Activated T-cell treated with anti-CD3 and anti-CD28 coated beads, Interleukin-2, amount 50 U/mL, for 24 hours (primary cell): ENCODE measurements at regions not wholly inside any gene's neighbourhood (a gene's known extent, or its start where the extent isn't known, plus 50 kb on each side); places are given as distances from the start of the nearest gene placed in this dataset.
"Not testable (repeated sequence)": the region's sequence is repeated elsewhere in the genome, so short reads cannot be mapped to it uniquely, and the experiment has no call there.

Experiments
- DNase-seq: peaks from one replicate; pipeline ENCODE4 v3.0.0-alpha.2; 2020
- H3K27ac Mint-ChIP-seq: 2 replicates; pipeline ENCODE4 v1.8.0; 2020; ENCODE audit warnings: mild to moderate bottlenecking, mixed read lengths
- H3K27me3 Mint-ChIP-seq: 2 replicates; pipeline ENCODE4 v1.8.0; 2020; ENCODE audit warnings: mixed read lengths
- H3K36me3 Mint-ChIP-seq: 2 replicates; pipeline ENCODE4 v1.8.0; 2020; ENCODE audit warnings: low read depth, mixed read lengths
- H3K4me1 Mint-ChIP-seq: 2 replicates; pipeline ENCODE4 v1.8.0; 2020; ENCODE audit warnings: low read depth, mixed read lengths
- H3K4me3 Mint-ChIP-seq: 2 replicates; pipeline ENCODE4 v1.8.0; 2020; ENCODE audit warnings: mild to moderate bottlenecking, moderate library complexity, mixed read lengths
- H3K9me3 Mint-ChIP-seq: 2 replicates; pipeline ENCODE4 v1.8.0; 2020; ENCODE audit warnings: mixed read lengths

GRCh38 chr12:131507881-131508280, 203.0 kb upstream of the SFSWAP start:
- H3K27me3 Mint-ChIP-seq, result no peaks in the 10 kb centered on the region
- no peak overlapping the region for H3K4me3 Mint-ChIP-seq
- no peak for DNase-seq
- H3K36me3 Mint-ChIP-seq, result no peaks in the 10 kb centered on the region
- H3K9me3 Mint-ChIP-seq, result no peaks in the 10 kb centered on the region
- no peak overlapping the region for H3K27ac Mint-ChIP-seq
- peaks cover 20% of the 10 kb centered on the region for H3K4me1 Mint-ChIP-seq

- Mint-ChIP-seq H3K4me3 (no peak overlapping the region), H3K9me3 (no peaks in the 10 kb centered on the region), H3K27me3 (no peaks in the 10 kb centered on the region), H3K36me3 (no peaks in the 10 kb centered on the region), H3K4me1 (peaks cover 20% of the 10 kb centered on the region), H3K27ac (no peak overlapping the region)
- DNase-seq, result no peak
These were observed 201.2 kb upstream of the SFSWAP start for GRCh38 chr12:131509701-131510100.

GRCh38 chr12:131510431-131510830, 200.5 kb upstream of the SFSWAP start:
- Mint-ChIP-seq H3K27ac (no peak overlapping the region), H3K4me3 (no peak overlapping the region), H3K36me3 (no peaks in the 10 kb centered on the region), H3K9me3 (peaks cover 6% of the 10 kb centered on the region), H3K27me3 (no peaks in the 10 kb centered on the region), H3K4me1 (peaks cover 20% of the 10 kb centered on the region)
- DNase-seq, result no peak

GRCh38 chr12:131511391-131511802, 199.5 kb upstream of the SFSWAP start:
- Mint-ChIP-seq H3K27me3 (peaks cover 3% of the 10 kb centered on the region), H3K4me3 (no peak overlapping the region), H3K27ac (peak overlapping the region; percentile 82), H3K4me1 (peaks cover 20% of the 10 kb centered on the region), H3K9me3 (peaks cover 10% of the 10 kb centered on the region), H3K36me3 (no peaks in the 10 kb centered on the region)
- DNase-seq, result peak; percentile 65

- Mint-ChIP-seq H3K4me1 (peaks cover 20% of the 10 kb centered on the region), H3K36me3 (no peaks in the 10 kb centered on the region), H3K9me3 (peaks cover 14% of the 10 kb centered on the region), H3K27ac (peak overlapping the region; percentile 82), H3K4me3 (no peak overlapping the region), H3K27me3 (peaks cover 3% of the 10 kb centered on the region)
- DNase-seq, result no peak
These were observed 198.9 kb upstream of the SFSWAP start for GRCh38 chr12:131511803-131512561.

- H3K27ac Mint-ChIP-seq, result no peak overlapping the region
- peaks cover 7% of the 10 kb centered on the region for H3K27me3 Mint-ChIP-seq
- H3K36me3 Mint-ChIP-seq, result no peaks in the 10 kb centered on the region
- peaks cover 16% of the 10 kb centered on the region for H3K9me3 Mint-ChIP-seq
- DNase-seq, result no peak
- no peak overlapping the region for H3K4me3 Mint-ChIP-seq
- H3K4me1 Mint-ChIP-seq, result peaks cover 20% of the 10 kb centered on the region
These were observed 197.3 kb upstream of the SFSWAP start for GRCh38 chr12:131513606-131514005.

- H3K4me1 Mint-ChIP-seq, H3K4me3 Mint-ChIP-seq, H3K9me3 Mint-ChIP-seq, H3K27ac Mint-ChIP-seq, DNase-seq, H3K36me3 Mint-ChIP-seq: not testable (repeated sequence)
- H3K27me3 Mint-ChIP-seq, result peaks cover 14% of the 10 kb centered on the region
These were observed 190.3 kb upstream of the SFSWAP start for GRCh38 chr12:131520553-131520952.

- Mint-ChIP-seq H3K27me3 (peaks cover 12% of the 10 kb centered on the region), H3K4me1 (no peaks in the 10 kb centered on the region), H3K36me3 (no peaks in the 10 kb centered on the region), H3K4me3 (no peak overlapping the region), H3K9me3 (peaks cover 6% of the 10 kb centered on the region), H3K27ac (no peak overlapping the region)
- no peak for DNase-seq
These were observed 189.6 kb upstream of the SFSWAP start for GRCh38 chr12:131521326-131521725.

- Mint-ChIP-seq H3K27ac (no peak overlapping the region), H3K9me3 (no peaks in the 10 kb centered on the region), H3K36me3 (no peaks in the 10 kb centered on the region), H3K4me1 (peaks cover 3% of the 10 kb centered on the region), H3K27me3 (peaks cover 5% of the 10 kb centered on the region), H3K4me3 (no peak overlapping the region)
- DNase-seq, result no peak
These were observed 184.9 kb upstream of the SFSWAP start for GRCh38 chr12:131525795-131526508.

- peaks cover 5% of the 10 kb centered on the region for H3K27me3 Mint-ChIP-seq
- DNase-seq, result no peak
- H3K27ac Mint-ChIP-seq, result no peak overlapping the region
- H3K36me3 Mint-ChIP-seq, result no peaks in the 10 kb centered on the region
- H3K4me3 Mint-ChIP-seq, result no peak overlapping the region
- peaks cover 3% of the 10 kb centered on the region for H3K4me1 Mint-ChIP-seq
- no peaks in the 10 kb centered on the region for H3K9me3 Mint-ChIP-seq
These were observed 183.8 kb upstream of the SFSWAP start for GRCh38 chr12:131527092-131527491.

- Mint-ChIP-seq H3K4me1 (peaks cover 3% of the 10 kb centered on the region), H3K27me3 (peaks cover 4% of the 10 kb centered on the region), H3K9me3 (no peaks in the 10 kb centered on the region), H3K27ac (no peak overlapping the region), H3K4me3 (no peak overlapping the region), H3K36me3 (no peaks in the 10 kb centered on the region)
- no peak for DNase-seq
These were observed 183.2 kb upstream of the SFSWAP start for GRCh38 chr12:131527736-131528135.

- Mint-ChIP-seq H3K9me3 (no peaks in the 10 kb centered on the region), H3K27me3 (no peaks in the 10 kb centered on the region), H3K36me3 (no peaks in the 10 kb centered on the region), H3K4me3 (no peak overlapping the region), H3K27ac (no peak overlapping the region), H3K4me1 (peaks cover 3% of the 10 kb centered on the region)
- DNase-seq, result no peak
These were observed 182.7 kb upstream of the SFSWAP start for GRCh38 chr12:131528144-131528543.

GRCh38 chr12:131528667-131529066, 182.2 kb upstream of the SFSWAP start:
- no peaks in the 10 kb centered on the region for H3K9me3 Mint-ChIP-seq
- DNase-seq, result no peak
- H3K4me1 Mint-ChIP-seq, result peaks cover 3% of the 10 kb centered on the region
- H3K27me3 Mint-ChIP-seq, result no peaks in the 10 kb centered on the region
- no peak overlapping the region for H3K4me3 Mint-ChIP-seq
- H3K27ac Mint-ChIP-seq, result no peak overlapping the region
- H3K36me3 Mint-ChIP-seq, result no peaks in the 10 kb centered on the region

- peaks cover 3% of the 10 kb centered on the region for H3K4me1 Mint-ChIP-seq
- H3K9me3 Mint-ChIP-seq, result no peaks in the 10 kb centered on the region
- H3K27me3 Mint-ChIP-seq, result no peaks in the 10 kb centered on the region
- no peak overlapping the region for H3K27ac Mint-ChIP-seq
- no peak overlapping the region for H3K4me3 Mint-ChIP-seq
- H3K36me3 Mint-ChIP-seq, result no peaks in the 10 kb centered on the region
- DNase-seq, result no peak
These were observed 181.5 kb upstream of the SFSWAP start for GRCh38 chr12:131529196-131530040.

- H3K4me3 Mint-ChIP-seq, result no peak overlapping the region
- H3K27me3 Mint-ChIP-seq, result no peaks in the 10 kb centered on the region
- H3K4me1 Mint-ChIP-seq, result peaks cover 3% of the 10 kb centered on the region
- H3K36me3 Mint-ChIP-seq, result no peaks in the 10 kb centered on the region
- no peak overlapping the region for H3K27ac Mint-ChIP-seq
- DNase-seq, result no peak
- no peaks in the 10 kb centered on the region for H3K9me3 Mint-ChIP-seq
These were observed 180.9 kb upstream of the SFSWAP start for GRCh38 chr12:131530041-131530332.
